ENCODE measurements at regions not wholly inside any gene's neighbourhood (a gene's known extent, or its start where the extent isn't known, plus 50 kb on each side); places are given as distances from the start of the nearest gene placed in this dataset.

- 38 to 51% methylated on average over 3 of the region's 3 CpGs for WGBS, 2 donors
- intact Hi-C loops (cut with DNase I): no loop called here
Observed at GRCh38 chr4:180967936-180968335, 1275.3 kb upstream of the TENM3 start.

GRCh38 chr4:180973894-180974293 lies 1269.3 kb upstream of the TENM3 start:
- H3K4me1 ChIP-seq: no peaks in the 10 kb centered on the region
- no peak overlapping the region for H3K4me3 ChIP-seq
- WGBS, 2 donors: 67 to 70% methylated on average over 4 of the region's 4 CpGs
- no peaks in the 10 kb centered on the region for H3K9me3 ChIP-seq
- no peak for DNase-seq
- intact Hi-C loops (cut with DNase I): no loop called here
- TF ChIP-seq CTCF (IDR thresholded peaks at IDR 0.05): no peak
- no peaks in the 10 kb centered on the region for H3K36me3 ChIP-seq (replicated peaks in 1 of 2; ENCODE audit: insufficient read depth in 1 of 2, low read depth in 2 of 2)
- no peak for ATAC-seq
- H3K27me3 ChIP-seq: no peaks in the 10 kb centered on the region
- H3K27ac ChIP-seq: no peak overlapping the region

More at GRCh38 chr4:180967936-180968335, 1275.3 kb upstream of the TENM3 start:
- DNase-seq (no peak), ATAC-seq (no peak)
- H3K4me1 ChIP-seq: no peaks in the 10 kb centered on the region
- no peaks in the 10 kb centered on the region for H3K27me3 ChIP-seq
- H3K27ac ChIP-seq: no peak overlapping the region
- H3K9me3 ChIP-seq: no peaks in the 10 kb centered on the region
- H3K36me3 ChIP-seq (replicated peaks in 1 of 2; ENCODE audit: insufficient read depth in 1 of 2, low read depth in 2 of 2): no peaks in the 10 kb centered on the region
- H3K4me3 ChIP-seq: no peak overlapping the region
- TF ChIP-seq POLR2A (IDR thresholded peaks at IDR 0.05): no peak
- TF ChIP-seq CTCF (IDR thresholded peaks at IDR 0.05): no peak

GRCh38 chr4:180990931-180991330 lies 1252.3 kb upstream of the TENM3 start:
- Histone ChIP-seq H3K27ac (no peak overlapping the region), H3K27me3 (no peaks in the 10 kb centered on the region), H3K4me1 (no peaks in the 10 kb centered on the region), H3K36me3 (replicated peaks in 1 of 2; ENCODE audit: insufficient read depth in 1 of 2, low read depth in 2 of 2) (no peaks in the 10 kb centered on the region), H3K9me3 (no peaks in the 10 kb centered on the region), H3K4me3 (no peak overlapping the region)
- WGBS, 2 donors: 50 to 59% methylated on average over 3 of the region's 3 CpGs
- no peak for ATAC-seq
- intact Hi-C loops (cut with DNase I): no loop called here
- TF ChIP-seq CTCF (IDR thresholded peaks at IDR 0.05) (no peak), POLR2A (IDR thresholded peaks at IDR 0.05) (no peak)
- no peak for DNase-seq

- ATAC-seq (no peak), DNase-seq (no peak)
- TF ChIP-seq CTCF (IDR thresholded peaks at IDR 0.05) (no peak), POLR2A (IDR thresholded peaks at IDR 0.05) (no peak)
- Histone ChIP-seq H3K4me3 (no peak overlapping the region), H3K9me3 (no peaks in the 10 kb centered on the region), H3K27me3 (no peaks in the 10 kb centered on the region), H3K4me1 (no peaks in the 10 kb centered on the region), H3K36me3 (replicated peaks in 1 of 2; ENCODE audit: insufficient read depth in 1 of 2, low read depth in 2 of 2) (no peaks in the 10 kb centered on the region), H3K27ac (no peak overlapping the region)
- intact Hi-C loops (cut with DNase I): no loop called here
- WGBS, 2 donors: 18 to 21% methylated on average over 1 of the region's 1 CpG
Observed at GRCh38 chr4:180993244-180993836, 1249.9 kb upstream of the TENM3 start.

- WGBS, 2 donors: 60 to 74% methylated on average over 1 of the region's 1 CpG
- DNase-seq (no peak), ATAC-seq (no peak)
- H3K4me1 ChIP-seq: no peaks in the 10 kb centered on the region
- H3K9me3 ChIP-seq: no peaks in the 10 kb centered on the region
- H3K4me3 ChIP-seq: no peak overlapping the region
- no peaks in the 10 kb centered on the region for H3K27me3 ChIP-seq
- no peak for TF ChIP-seq POLR2A (IDR thresholded peaks at IDR 0.05)
- H3K36me3 ChIP-seq (replicated peaks in 1 of 2; ENCODE audit: insufficient read depth in 1 of 2, low read depth in 2 of 2): no peaks in the 10 kb centered on the region
- H3K27ac ChIP-seq: no peak overlapping the region
- intact Hi-C loops (cut with DNase I): no loop called here
Observed at GRCh38 chr4:180994722-180995121, 1248.5 kb upstream of the TENM3 start.
